HG02938 (cell line): ENCODE measurements at regions not wholly inside any gene's neighbourhood (a gene's known extent, or its start where the extent isn't known, plus 50 kb on each side); places are given as distances from the start of the nearest gene placed in this dataset.

ENCODE experiments used
- ATAC-seq: cut with Tn5 transposase; IDR thresholded peaks from one replicate; pipeline ENCODE4 v1.9.1; 2021; ENCODE audit warnings: mild to moderate bottlenecking, moderate library complexity; ENCODE audit not compliant: unreplicated experiment

DNA sequence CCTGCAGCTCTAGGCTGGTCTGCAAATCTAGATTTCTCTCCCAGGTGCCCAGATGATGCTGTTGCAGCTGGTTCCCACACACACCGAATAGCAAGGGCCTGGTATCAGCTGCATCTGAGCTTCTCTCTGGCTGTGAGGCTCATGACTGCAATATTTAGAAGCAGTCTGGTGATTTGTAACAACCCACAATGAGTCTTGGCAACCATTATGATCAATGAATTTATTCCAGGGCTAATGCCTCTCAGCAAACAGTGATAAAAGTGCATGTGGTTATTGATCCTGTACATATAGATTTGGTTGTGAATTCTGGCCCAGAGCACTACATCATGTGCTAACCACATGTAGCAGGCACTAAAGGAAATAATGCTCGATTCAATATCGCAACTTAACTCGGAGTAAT, 114.3 kb downstream of the ASCL4 start:
- no peak for ATAC-seq

DNA sequence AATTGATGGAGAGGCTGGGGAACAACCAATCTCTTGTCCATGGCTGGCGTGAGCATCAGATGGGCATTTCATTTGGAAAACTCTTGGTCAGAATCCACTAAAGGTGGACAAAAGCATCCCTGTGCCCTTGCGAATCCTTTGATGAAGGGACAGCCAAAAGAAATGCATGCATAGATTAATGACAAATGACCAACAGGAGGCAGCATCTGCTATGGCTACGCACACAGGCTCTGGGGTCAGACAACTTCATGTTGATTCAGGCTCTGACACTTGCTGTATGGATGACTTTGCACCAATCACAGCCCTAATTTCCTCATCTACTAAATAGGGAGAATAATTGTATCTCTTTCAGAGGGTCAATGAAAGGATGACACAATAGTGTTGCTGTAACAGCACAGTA, 117.5 kb downstream of the ASCL4 start:
- ATAC-seq, result no peak

DNA sequence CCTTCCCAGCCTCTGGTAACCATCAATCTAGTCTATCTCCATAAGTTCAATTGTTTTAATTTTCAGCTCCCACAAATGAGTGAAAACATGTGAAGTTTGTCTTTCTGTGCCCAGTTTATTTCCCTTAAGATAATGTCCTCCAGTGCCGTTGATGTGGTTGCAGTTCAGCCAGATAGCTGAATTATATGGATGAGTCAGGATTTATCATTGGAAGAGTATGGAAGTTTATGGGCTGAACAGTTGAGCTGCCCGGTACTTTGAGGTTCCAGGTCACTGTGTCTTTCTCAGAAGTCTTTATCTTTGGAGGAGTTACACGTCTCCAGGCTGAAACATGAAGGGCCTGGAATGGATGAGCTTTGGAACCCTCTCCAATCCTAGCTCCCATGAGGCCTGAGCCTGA, 120.1 kb downstream of the ASCL4 start:
- ATAC-seq, result no peak

DNA sequence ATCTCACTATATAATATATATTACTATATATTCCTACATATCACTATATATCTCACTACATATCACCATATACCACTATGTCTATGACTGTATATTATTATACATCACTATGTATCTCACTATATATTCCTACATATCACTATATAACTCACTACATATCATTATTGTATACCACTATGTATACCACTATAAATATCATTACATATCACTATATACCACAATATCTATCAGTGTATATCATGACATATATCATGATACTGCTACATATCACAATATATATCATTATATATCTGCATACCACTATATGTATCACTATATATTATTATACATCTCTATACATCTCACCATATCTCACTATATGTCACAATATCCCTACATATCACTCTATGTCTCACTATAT, 121.5 kb downstream of the ASCL4 start:
- ATAC-seq, result no peak

DNA sequence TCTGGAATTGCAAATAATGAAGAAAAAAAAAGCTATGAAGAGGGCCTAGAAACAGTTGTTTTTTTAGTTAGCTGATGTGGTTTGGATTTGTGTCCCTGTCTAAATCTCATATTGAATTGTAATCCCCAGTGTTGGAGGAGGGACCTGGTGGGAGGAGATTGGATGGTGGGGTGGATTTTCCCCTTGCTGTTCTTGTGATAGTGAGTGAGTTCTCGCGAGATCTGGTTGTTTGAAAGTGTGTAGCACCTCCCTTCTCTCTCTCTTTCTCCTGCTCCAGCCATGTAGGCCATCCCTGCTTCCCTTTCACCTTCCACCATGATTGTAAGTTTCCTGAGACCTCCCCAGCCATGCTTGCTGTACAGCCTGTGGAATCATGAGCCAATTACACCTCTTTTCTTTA, 126.1 kb downstream of the ASCL4 start:
- ATAC-seq, result no peak

DNA sequence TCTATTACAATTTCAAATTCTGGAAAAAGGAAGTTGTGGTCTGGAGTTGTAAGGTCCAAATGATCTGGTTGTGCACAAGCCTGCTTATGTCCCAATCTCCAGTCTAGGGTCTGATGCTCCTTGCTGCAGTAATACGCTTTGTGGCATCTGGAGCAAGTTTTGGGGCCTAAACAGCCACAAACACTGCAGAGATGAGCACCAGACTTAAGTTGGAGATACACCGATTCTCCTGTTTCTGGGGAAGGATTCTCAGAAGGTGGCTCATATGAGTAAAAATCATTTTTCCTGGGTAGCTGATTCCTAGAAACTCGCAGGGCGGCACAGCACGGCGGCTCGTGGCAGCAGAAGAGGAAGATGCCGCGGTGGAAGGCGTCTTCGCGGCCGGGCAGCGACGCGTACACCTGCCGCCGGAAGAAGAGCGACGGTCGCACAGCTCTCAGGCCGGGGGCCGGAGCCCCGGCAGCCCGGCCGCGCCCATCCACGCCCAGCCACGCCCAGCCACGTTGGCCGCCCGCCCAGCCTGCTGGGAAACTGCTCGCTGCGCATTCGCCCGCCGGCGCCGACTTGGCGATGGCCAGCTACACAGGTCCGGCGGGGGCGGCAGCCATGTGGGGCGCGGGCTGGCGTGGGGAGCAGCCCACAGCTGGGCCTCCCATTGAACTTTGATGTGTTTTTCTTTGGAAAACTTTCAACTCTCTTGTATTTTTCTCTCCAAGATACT, 129.0 kb downstream of the ASCL4 start:
- peak; percentile 93 for ATAC-seq

DNA sequence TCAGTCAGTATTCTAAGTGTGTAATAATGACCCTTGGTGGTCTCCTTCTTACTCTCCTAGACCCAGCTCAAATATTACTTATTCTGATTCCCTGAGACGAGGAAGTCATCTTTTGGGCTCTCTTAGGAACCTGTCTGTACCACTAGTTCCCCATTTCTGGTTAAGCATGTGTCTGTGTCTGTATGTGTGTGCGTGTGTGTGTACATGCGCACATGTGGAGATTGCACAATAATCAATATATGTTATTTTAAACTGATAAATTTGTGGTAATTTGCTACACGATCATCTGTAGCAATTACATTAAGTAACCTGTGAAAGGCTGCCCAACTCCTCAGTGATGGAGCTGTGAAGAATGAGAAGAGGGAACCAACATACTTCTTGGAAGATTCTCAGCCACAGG, 132.2 kb downstream of the ASCL4 start:
- ATAC-seq, result no peak

DNA sequence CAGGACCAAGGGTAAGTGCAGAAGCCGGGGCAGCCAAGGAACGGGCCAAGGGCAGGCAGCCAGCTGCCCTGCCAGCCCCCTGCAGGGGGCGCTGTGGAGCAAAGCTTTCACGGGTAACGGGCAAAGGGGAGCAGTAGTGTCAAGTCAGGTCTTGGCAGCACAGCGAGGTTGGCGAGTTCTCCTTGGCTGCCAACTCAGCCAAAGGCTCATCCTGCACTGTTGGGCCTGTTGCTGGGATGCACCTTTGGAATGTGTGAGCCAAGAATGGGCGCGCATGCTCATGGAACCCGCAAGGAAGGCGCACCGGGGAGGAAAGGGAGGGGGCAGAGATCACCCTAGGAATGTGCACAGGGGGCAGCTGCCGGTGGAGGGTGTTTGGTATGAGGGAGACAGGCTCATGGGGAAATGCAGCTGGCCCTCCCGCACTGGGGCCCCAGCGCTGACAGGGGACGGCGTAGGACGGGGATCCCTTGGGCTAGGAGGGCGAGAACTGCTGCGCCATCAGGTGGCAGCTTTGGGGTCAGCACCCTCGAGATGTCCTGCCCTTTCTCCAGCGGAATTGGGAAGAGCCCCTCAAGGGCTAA, 138.0 kb downstream of the ASCL4 start:
- ATAC-seq, result peak; percentile 64

DNA sequence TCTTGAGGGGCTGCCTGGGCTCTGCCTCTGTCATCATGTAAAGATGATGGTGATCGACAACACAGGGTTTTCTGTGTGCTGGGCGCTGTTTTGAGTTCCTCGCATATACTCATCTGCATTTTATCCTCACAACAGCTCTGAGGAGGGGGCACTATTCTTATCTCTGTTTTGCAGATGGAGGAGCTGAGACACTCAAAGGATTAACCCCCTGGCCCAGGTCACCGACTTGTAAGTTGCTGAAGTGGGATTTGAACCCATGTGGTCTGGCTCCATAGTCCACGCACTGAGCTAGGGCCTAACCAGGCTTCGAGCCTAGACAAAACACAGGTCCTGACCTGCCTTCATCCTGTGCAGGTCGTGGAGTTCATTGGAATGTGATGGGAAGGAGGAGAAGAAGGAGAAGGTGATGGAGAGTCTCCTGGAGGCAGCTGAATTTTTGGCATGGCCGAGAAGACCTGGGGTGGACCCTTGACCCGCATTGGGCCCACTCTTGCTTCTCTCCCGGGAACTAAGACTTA, 140.0 kb downstream of the ASCL4 start:
- ATAC-seq, result no peak

DNA sequence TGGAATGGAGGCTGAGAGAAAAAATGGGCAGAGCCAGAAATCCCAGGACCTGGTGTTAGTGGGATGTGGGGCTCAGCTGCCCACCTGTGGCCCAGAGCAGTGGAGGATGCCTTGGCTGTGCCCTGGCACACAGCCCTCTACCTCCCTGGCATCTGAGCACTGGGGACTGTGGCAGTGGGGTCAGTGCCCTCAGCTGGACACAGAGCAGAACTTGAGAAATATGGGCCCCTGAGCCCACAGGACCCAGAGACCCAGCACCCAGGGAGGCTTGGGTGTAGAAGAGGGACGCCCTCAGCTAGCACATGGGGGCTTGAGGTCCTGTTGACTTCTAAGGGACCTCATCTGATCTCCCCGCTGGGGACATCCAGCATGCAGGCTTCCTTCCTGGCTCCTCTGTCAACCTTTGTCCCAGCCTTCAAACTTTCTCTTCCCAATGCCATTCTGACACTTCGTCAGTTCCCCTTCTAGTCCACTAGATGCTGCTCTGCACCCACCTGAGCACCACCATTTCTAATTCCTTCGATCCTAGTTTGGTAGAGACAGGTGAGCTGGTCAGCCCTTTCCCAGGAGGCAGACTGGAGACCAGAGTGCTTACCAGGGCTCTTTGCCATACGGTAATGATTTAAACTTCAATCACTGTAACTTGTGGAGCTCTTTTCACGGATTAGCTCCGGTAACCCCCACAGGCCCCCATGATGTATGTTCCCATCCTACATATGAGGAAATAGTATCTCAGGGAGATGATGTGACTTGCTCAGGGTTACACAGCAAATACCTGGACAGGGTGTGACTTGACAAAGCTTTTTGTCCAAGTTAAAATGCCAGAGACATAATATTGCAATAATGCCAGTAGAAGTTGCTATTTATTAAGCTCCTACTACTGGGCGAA, 143.7 kb downstream of the ASCL4 start:
- ATAC-seq, result no peak

DNA sequence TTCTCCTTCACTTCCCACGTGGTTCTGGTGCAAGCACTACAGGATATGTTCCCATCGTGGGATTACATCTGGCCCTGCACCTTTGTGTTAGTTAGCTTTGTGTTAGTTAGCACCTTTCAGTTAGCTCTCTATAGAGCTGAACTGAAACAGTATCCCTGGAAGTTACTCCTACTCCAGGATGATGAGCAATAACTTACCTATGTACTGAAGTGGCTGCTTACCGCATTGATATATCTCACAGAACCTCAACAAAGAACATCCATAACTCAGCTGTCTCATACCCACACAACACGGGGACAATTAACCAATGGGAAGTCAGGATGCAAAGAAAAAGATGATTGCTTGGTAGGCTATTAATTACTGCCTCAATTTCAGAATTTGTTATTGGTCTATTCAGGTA, 146.6 kb downstream of the ASCL4 start:
- no peak for ATAC-seq

DNA sequence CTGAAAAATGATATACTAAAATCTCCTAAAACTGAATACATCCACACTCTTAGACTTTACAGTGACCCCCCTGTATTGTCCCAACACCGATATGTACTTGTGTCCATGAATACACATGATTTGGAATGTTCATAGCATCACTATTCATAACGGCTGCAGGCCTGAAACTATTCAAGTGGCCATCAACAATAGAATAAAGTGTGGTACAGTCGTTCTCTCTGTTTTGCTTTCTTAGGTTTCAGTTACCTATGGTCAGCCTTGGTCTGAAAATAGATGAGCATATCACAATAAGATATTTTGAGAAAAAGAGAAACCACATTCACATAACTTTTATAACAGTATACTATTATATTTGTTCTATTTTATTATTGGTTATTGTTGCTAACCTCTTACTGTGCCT, 150.6 kb downstream of the ASCL4 start:
- no peak for ATAC-seq

DNA sequence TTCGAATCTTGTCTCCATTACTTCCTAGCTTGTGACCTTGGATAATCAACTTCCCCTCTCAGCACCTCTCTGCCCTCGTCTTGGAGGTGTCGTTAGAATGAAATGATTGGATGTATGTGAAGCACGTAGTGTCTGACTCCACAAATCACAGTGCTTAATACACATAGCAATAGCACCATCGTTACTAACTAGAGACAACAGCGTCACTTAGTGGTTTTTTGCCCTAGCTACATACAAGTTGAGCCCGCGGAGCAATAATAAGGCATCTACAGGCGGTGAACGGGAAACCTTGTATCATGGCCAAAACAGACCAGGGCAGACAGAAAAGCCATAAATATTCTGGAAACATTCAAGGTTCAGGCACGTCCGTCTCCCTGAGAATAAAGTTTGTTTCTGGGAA, 154.9 kb downstream of the ASCL4 start:
- ATAC-seq, result no peak

DNA sequence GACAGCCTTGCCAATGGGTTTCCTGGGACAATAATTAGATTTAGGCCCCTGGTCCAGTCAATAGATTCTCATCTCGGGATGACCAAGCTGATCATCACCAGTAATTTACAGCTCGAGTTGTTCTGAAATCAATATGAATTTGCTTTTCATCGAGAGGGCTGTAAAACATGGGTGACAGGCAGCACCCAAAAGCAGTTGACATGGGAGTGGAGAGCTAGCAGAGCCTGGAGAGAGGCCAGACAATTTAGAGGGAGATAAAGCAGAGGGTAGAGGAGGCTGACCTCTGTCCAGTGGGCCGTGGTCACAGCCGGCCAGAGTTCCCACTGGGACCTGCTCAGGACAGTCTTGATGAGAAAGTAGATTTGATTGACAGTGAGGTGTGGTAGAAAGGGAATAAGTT, 157.3 kb downstream of the ASCL4 start:
- ATAC-seq, result no peak

DNA sequence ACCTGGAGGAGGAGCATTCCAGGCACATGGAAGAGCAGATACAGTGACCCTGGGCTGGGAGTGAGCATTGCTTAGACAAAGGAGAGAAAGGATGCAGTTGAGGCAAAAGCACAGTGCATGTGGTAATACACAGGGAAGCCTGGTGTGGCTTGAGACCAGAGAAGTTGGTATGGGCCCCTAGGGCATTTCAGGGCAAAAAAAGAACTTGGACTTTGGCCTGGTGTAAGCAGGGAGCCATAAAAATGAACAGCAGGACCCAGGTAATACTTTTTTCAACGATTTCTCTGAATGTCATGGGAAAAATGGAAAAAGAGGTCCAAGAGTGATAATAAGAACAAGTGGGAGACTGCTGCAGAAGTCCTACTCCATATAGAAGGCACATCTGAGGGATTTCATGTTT, 163.9 kb downstream of the ASCL4 start:
- no peak for ATAC-seq

DNA sequence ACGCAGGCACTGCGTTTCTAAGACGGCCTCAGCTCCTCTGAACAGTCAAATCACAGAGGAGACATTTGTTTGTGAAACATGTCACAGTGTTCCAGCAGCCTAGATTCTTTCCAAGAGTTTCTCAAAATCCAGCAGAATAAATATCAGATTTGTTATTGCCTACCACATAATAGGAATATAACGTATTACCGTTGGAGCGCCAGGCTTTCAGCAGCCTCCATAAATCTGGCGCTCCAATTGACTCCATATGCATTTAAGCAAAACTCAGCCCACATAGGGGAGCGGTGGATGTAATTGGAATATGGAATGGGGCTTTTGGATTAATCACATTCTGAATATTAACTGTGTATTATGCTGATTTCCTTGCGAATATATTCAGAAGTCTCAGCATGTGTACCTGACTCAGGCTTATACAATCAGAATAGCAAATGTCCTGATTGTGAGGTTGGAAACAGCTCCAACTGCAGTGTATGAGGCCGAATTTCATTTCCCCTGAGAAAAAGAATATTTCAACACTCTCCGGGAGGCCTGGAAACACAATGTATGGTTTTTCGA, 174.0 kb downstream of the ASCL4 start:
- no peak for ATAC-seq

DNA sequence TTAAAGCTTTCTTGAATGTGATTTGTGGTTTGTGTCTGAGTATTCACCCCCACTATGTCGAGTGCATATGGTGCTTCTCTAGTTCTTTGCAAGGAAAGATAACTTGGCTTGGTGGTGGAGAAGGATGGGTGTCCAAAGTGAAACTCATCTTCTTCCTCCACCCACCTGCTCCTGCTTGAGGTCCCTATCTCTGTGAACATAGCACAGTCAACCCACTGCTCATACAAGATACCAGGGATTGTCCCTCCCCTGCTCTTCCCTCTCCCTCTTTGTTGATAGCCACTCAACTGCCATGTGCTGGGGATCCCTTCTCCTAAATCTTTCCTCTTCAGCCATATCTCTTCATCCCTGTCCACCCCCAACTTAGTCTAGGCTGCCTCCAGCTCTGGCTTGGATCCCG, 176.5 kb downstream of the ASCL4 start:
- no peak for ATAC-seq

DNA sequence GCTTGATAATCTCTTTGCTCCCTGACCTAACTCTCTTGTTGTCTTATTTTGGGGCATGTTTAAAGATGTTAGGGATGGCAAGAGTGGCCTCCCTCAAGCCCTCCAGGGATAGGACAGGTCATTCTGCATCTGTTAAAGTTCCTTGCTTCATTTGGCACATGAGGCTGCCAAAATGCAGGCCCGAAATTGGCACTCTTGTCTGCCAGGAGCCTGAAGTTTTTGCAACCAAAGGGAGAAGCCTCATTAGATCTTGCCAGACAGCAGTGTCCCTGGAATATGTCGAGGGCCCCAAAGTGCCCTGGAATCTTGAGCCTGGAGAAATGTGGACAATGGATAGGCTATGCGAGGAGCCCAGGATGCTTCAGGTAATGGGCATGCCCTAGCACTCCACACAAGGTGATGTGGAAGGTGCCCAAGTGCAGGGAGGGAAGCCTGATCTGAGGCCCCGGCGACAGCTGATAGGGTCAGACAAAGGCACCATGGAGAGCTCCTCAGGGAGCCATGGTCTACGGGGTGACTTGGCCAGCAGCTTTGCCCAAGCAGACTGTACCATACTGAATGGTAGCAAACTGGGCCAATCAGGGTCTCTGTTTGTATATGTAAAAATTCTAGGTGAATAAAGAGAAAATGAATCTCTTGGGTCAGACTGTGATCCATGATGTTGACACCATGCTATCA, 173.0 kb upstream of the WSCD2 start:
- no peak for ATAC-seq

DNA sequence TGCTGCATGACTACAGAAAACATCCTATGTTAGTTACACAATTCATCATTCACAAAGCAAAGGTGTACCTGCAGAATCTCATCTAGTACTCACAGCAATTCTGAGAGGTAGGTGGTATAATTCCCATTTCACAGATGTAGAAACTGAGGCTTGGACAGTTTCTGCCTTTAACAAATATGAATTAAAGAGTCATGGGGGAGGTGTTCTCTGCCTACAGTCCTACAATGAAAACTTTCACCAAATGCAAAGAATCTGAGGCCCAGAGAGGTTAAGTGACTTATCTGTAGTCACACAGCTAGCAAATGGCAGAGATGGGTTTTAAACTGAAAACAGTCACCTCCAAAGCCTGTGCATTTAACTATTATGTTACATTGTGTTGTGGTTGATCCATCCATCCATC, 171.6 kb upstream of the WSCD2 start:
- ATAC-seq, result no peak

DNA sequence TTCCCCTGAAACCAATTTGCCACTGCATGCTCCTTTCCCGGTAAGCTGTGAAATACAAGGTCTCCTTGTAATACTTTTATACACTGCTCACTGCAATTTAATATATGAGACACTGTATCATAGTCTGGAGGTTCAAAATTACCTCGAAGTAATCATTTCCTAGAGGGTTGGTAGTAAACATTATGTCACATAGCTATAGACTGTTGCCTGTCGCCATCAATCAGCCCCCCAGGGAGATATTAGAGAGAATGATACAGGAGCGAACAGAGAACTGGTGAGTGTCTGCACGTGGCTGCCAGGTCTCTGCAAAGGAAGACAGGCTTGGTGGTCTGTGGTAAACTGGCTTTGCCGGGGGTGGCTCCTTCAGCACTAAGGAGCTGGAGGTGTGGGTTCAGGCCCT, 165.5 kb upstream of the WSCD2 start:
- ATAC-seq, result no peak

DNA sequence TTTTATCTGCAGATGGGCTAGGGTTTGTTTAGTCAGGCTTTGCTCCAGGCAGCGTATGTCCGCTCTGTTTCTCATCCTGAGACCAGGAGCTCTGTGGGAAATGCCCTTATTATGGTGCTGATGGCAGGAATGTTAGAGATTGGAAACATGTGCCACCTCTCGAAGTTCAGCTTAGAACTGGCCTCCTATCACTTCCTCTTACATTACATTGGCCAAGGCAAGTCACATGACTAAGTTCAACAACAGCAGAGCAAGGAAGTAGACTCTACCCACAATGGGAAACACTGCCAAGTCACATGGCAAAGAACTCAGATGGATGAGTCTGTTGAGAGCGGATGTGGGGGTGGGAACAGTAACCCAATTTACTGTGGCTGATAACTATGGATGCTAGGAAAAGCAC, 161.9 kb upstream of the WSCD2 start:
- no peak for ATAC-seq
